ENCODE measurements at regions not wholly inside any gene's neighbourhood (a gene's known extent, or its start where the extent isn't known, plus 50 kb on each side); places are given as distances from the start of the nearest gene placed in this dataset.

- TF ChIP-seq CTCF (IDR thresholded peaks at IDR 0.05; ENCODE audit: poor library complexity, severe bottlenecking) (no peak), EP300 (conservative IDR thresholded peaks at IDR 0.05; ENCODE audit: poor library complexity, severe bottlenecking) (no peak), EZH2 (IDR thresholded peaks at IDR 0.05; ENCODE audit: borderline replicate concordance, insufficient read depth, low read length, poor library complexity, severe bottlenecking) (no peak), POLR2AphosphoS5 (IDR thresholded peaks at IDR 0.05) (no peak), TAF1 (IDR thresholded peaks at IDR 0.05; ENCODE audit: low read depth) (no peak), MXI1 (conservative IDR thresholded peaks at IDR 0.05; ENCODE audit: poor library complexity, severe bottlenecking) (no peak)
Measured at GRCh38 chr2:234683950-234684349, 187.1 kb upstream of the ARL4C start.
